HG02981 (cell line): ENCODE measurements at regions not wholly inside any gene's neighbourhood (a gene's known extent, or its start where the extent isn't known, plus 50 kb on each side); places are given as distances from the start of the nearest gene placed in this dataset.
"Not testable (repeated sequence)": the region's sequence is repeated elsewhere in the genome, so short reads cannot be mapped to it uniquely, and the experiment has no call there.

ENCODE experiments used
- ATAC-seq: cut with Tn5 transposase; IDR thresholded peaks from one replicate; pipeline ENCODE4 v1.9.1; 2021; ENCODE audit warnings: mild to moderate bottlenecking, moderate library complexity; ENCODE audit not compliant: unreplicated experiment

- no peak for ATAC-seq
Measured at GRCh38 chr4:130855533-130855932, 1759.6 kb downstream of the C4orf33 start.

DNA sequence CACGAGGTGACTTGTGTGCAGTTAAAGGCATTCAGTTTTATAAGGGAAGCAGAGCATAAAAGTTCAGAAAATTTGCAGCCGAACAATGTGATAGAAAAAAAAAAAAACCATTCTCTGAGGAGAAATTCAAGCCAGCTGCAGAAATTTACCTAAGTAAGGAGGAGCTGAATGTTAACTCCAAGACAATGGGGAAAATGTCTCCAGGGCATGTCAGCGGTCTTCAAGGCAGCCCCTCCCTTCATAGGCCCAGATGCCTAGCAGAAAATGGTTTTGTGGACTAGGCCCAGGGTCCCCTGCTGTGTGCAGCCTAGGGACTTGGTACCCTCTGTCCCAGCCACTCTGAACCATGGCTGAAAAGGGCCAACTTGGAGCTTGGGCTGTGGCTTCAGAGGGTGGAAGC lies 1764.0 kb downstream of the C4orf33 start:
- no peak for ATAC-seq

DNA sequence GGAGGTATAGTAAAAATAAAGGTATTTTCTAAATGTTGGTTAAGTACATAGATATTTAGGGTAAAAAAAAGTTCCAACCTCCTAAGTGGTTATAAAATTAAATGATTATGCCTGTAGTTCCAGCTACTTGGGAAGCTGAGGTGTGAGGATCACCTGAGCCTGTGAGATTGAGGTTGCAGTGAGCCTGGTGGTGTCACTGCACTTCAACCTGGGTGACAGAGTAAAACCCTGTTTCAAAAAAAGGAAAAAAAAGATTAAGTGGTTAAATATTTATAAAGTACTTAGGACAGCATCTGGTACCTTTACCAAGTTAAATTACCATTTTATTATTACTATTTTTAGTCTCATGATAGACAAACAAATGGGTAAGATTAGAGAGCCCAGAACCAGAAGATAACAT lies 1801.0 kb downstream of the C4orf33 start:
- no peak for ATAC-seq

- no peak for ATAC-seq
Measured at GRCh38 chr4:130901321-130901720, 1805.4 kb downstream of the C4orf33 start.

- no peak for ATAC-seq
Measured at GRCh38 chr4:130922955-130923354, 1827.0 kb downstream of the C4orf33 start.

GRCh38 chr4:130955520-130955919 lies 1859.6 kb downstream of the C4orf33 start:
- ATAC-seq, result no peak

- ATAC-seq, result no peak
Measured at GRCh38 chr4:130985371-130985770, 1889.4 kb downstream of the C4orf33 start.

DNA sequence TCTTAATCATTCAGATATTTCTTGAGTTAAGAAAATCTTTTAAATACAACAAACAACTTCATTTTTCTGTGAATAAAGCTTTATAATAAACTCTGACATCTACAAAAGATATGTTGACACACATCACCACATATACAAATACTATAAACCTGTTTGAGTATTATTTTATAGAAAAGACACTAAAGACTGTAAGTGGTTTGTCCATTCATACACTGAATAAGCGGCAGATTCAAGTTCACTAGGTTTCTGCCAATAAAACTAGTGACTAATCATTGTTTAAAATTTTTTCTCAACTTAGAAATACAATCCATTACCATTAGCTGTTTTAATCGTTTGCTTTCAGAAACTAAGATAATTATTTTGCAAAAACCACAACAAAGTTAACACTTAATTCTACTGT lies 1900.0 kb downstream of the C4orf33 start:
- ATAC-seq, result no peak

- ATAC-seq, result no peak
Measured at GRCh38 chr4:131001371-131001770, 1905.4 kb downstream of the C4orf33 start.

DNA sequence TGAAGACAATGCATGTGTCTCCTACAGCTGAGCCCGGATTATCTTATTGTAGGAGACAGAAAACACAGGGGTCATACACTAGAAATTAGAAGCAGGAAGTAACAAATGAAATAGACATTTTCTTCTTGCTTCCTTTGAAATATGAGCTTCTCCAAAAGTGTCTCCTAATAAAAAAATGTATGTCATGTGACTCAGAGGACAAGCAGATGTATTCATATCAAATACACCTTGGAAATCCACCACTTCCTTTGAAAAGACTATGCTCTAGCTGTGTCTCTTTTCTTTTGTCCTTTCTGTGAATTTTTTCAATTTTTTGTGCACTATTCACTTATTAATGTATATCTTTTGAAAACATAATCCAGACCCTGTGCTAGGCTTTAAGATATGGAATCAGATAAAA lies 1906.2 kb downstream of the C4orf33 start:
- no peak for ATAC-seq

GRCh38 chr4:131006388-131006787 lies 1910.4 kb downstream of the C4orf33 start:
- ATAC-seq, result no peak

DNA sequence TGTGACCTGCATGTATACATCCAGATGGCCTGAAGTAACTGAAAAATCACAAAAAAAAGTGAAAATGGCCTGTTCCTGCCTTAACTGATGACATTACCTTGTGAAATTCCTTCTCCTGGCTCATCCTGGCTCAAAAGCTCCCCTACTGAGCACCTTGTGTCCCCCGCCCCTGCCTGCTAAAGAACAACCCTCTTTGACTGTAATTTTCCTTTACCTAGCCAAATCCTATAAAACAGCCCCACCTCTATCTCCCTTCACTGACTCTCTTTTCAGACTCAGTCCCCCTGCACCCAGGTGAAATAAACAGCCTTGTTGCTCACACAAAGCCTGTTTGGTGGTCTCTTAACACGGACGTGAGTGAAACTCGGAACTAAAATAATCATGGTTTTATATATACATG lies 1916.0 kb downstream of the C4orf33 start:
- ATAC-seq, result not testable (repeated sequence)

DNA sequence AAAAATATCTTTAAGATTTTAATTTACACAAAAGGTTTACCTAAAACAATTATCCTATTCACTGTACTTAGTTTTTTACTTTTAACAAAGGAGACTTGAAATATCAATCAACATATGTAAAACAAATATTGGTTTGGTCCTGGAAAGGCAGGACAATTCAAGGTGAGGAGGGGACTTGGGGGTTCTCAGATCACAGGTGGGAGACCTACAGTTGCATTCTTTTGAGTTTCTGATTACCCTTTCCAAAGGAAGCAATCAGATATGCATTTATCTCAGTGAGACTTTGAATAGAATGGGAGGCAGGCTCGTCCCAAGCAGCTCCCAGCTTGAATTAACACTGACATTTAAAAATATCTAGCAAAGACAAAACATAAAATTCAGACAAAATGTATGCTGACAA lies 1917.3 kb downstream of the C4orf33 start:
- ATAC-seq, result no peak

DNA sequence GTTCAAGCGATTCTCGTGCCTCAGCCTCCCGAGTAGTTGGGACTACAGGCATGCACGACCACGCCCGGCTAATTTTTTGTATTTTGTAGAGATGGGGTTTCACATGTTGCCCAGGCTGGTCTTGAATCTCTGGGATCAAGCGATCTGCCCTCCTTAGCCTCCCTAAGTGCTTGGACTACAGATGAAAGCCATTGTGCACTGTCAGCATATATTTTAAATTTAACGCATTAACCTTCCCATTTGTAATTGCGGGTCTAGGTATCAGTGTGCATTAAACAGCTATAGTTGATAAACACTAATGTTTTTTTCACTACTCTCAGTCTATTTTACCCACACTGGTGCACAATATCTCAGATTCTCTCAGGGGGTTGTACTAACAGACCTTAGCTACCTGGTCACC lies 1930.8 kb downstream of the C4orf33 start:
- ATAC-seq, result no peak

DNA sequence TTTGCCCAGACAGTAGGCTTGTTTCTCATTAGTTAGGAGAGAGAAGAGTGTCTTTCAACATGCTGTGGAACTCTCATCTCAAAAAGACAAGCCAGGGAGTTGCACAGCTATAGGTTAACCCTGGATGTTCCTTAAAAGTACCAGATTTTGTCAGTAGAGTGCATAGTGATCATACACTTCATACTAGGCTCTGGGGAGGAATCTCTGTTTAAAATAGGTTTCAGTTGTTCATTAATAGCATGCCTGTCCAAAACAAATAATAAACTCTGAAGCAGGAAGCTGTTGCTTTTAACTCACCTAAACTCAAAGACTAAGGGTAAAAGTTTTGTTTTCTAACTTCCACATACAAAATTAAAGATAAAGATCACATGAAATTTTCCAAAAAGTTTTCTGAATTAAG lies 1948.4 kb downstream of the C4orf33 start:
- ATAC-seq, result no peak

DNA sequence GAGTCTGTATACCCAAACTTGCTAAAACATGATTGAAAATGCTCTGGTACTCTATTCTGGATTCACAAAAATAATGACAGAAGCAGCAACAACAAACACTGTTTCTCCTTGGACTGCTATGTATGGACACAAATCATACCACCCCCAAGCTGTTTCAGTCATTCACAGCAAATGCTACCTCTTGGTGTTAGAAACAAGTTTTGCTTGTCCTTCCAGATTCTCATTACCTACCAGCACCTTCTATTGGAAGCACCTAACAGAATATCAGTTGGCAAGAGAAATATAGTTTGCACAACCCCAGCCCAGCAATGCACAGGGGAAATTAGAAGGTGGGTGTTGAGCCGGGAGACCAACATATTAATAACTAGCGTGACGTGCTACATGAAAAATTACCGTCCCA lies 1950.9 kb downstream of the C4orf33 start:
- ATAC-seq, result no peak

GRCh38 chr4:131052646-131053045 lies 1956.7 kb downstream of the C4orf33 start:
- ATAC-seq, result no peak

GRCh38 chr4:131054489-131055019 lies 1958.6 kb downstream of the C4orf33 start:
- ATAC-seq, result no peak

GRCh38 chr4:131061734-131062133 lies 1965.8 kb downstream of the C4orf33 start:
- ATAC-seq, result no peak

GRCh38 chr4:131063878-131064277 lies 1967.9 kb downstream of the C4orf33 start:
- no peak for ATAC-seq

GRCh38 chr4:131081069-131081468 lies 1985.1 kb downstream of the C4orf33 start:
- no peak for ATAC-seq

DNA sequence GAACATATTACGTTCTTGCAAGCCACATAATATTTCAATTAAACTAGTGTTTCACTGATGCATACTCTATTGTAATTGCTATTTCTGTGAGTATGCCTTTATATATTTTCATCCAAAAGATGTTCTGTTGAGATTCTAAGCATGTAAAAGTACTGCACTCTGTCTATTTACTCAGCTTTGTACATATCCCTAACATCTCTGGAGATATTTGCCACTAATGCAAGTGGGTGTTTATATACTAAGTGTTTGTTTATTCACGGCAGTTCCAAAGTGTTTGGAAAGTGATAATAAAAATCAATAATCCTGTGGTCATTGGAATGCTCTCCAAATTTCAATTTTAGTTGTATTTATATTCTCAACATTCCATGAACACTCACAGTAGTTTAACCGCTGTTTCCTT lies 1989.0 kb downstream of the C4orf33 start:
- no peak for ATAC-seq

DNA sequence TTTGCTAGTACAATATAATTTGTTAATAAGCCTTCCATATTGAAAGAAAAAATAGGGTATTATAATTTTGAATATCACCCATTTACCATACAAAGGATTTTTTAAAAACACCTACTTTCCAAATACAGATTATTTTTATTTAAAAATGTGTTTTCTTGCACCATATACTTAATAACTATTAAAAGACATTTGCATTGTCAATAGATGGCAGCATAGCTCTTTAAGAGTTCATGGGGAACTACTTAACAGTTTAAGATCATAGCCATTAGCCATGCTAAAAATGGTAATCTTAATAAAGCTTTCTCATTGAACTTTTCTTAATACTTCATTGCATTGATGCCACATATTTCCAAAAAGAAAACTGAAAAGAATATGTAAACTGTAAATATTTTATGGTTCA lies 1995.9 kb downstream of the C4orf33 start:
- no peak for ATAC-seq

- ATAC-seq, result no peak
Measured at GRCh38 chr4:131093303-131093702, 1997.4 kb downstream of the C4orf33 start.
